ENCODE measurements at regions not wholly inside any gene's neighbourhood (a gene's known extent, or its start where the extent isn't known, plus 50 kb on each side); places are given as distances from the start of the nearest gene placed in this dataset.

- TF ChIP-seq SMC3 (IDR thresholded peaks at IDR 0.05; ENCODE audit: low read depth, low read length) (no peak), RFX5 (IDR thresholded peaks at IDR 0.05; ENCODE audit: low read depth, low read length) (no peak), NFE2L2 (IDR thresholded peaks at IDR 0.05; ENCODE audit: low read depth, low read length) (no peak), ELK1 (IDR thresholded peaks at IDR 0.05; ENCODE audit: borderline replicate concordance, low read depth, low read length) (no peak), CHD1 (IDR thresholded peaks at IDR 0.05; ENCODE audit: low read depth, low read length) (no peak), BHLHE40 (IDR thresholded peaks at IDR 0.05; ENCODE audit: low read depth, low read length) (no peak), FOS (IDR thresholded peaks at IDR 0.05; ENCODE audit: low read depth, low read length) (no peak), CEBPB (IDR thresholded peaks at IDR 0.05; ENCODE audit: low read depth, low read length) (no peak), MAZ (IDR thresholded peaks at IDR 0.05; ENCODE audit: borderline replicate concordance, low read depth, low read length) (no peak), POLR2A (IDR thresholded peaks at IDR 0.05; ENCODE audit: low read depth, low read length) (no peak), MAFK (IDR thresholded peaks at IDR 0.05; ENCODE audit: low read depth, low read length) (no peak), USF2 (IDR thresholded peaks at IDR 0.05; ENCODE audit: low read depth, low read length) (no peak)
- Histone ChIP-seq H4K5ac (ENCODE audit: low read depth, low read length) (no peak overlapping the region), H2AK9ac (replicated peaks; ENCODE audit: low read depth, low read length, poor library complexity) (no peak overlapping the region), H4K20me1 (ENCODE audit: insufficient read depth, low read length) (no peaks in the 10 kb centered on the region), H3K4ac (ENCODE audit: low read depth, low read length) (no peak overlapping the region), H2BK120ac (ENCODE audit: low read depth, low read length) (no peak overlapping the region), H3K56ac (ENCODE audit: extremely low read depth, insufficient read depth, low read length) (no peak overlapping the region), H3K14ac (replicated peaks; ENCODE audit: low read depth, low read length) (no peak overlapping the region), H2BK5ac (ENCODE audit: low read depth, low read length, poor library complexity, severe bottlenecking) (no peak overlapping the region), H2AK5ac (ENCODE audit: low read depth, low read length) (no peak overlapping the region), H3K4me3 (ENCODE audit: insufficient read depth, low read depth, low read length) (no peak overlapping the region), H4K91ac (ENCODE audit: insufficient read depth, low read depth, low read length) (no peak overlapping the region), H4K8ac (ENCODE audit: low read depth in 2 of 2, low read length in 2 of 2) (no peak overlapping the region), H2AFZ (replicated peaks; ENCODE audit: low read length, poor library complexity) (no peak overlapping the region), H3K36me3 (ENCODE audit: control insufficient read depth, insufficient read depth, low read length) (no peaks in the 10 kb centered on the region), H3K79me1 (ENCODE audit: low read depth in 1 of 2, low read length in 2 of 2) (no peaks in the 10 kb centered on the region), H3K9me3 (ENCODE audit: control insufficient read depth, insufficient read depth, low read length) (no peaks in the 10 kb centered on the region), H3K9me1 (ENCODE audit: insufficient read depth, low read length) (no peaks in the 10 kb centered on the region), H3K23ac (ENCODE audit: low read depth, low read length) (no peak overlapping the region), H2BK20ac (ENCODE audit: low read depth, low read length) (no peak overlapping the region), H3K27me3 (ENCODE audit: control insufficient read depth, insufficient read depth, low read length) (no peaks in the 10 kb centered on the region), H3K4me1 (ENCODE audit: control insufficient read depth, insufficient read depth, low read length) (no peaks in the 10 kb centered on the region), H3K9ac (ENCODE audit: low read depth, low read length) (no peak overlapping the region), H2BK15ac (ENCODE audit: low read depth, low read length) (no peak overlapping the region), H3K27ac (ENCODE audit: insufficient read depth, low read length) (no peak overlapping the region), H3K18ac (ENCODE audit: low read depth, low read length) (no peak overlapping the region), H3K4me2 (ENCODE audit: low read depth, low read length) (no peak overlapping the region)
- BruUV-seq (replicated peaks) = no TSS peak
- ChIA-PET POLR2A (ENCODE audit: unreplicated experiment) (no interaction called here), CTCF (interaction anchor here (0.5 kb wide), 1 partner anchor 58 kb away, joined by 8 read pairs; no protein-coding TSS in a partner anchor)
- intact Hi-C loops (cut with micrococcal nuclease) = no loop called here
- DNase-seq (no peak), ATAC-seq (ENCODE audit: low read depth) (no peak)
- in situ Hi-C loops (cut with MboI; ENCODE audit: low sequenced_read_pairs) = no loop called here
- dilution Hi-C loops (cut with HindIII; ENCODE audit: low sequenced_read_pairs, unreplicated experiment) = no loop called here
- WGBS, 2 experiments (ENCODE audit: extremely low coverage in 2 of 2, insufficient read length in 1 of 2) = no CpG with 5 or more reads among the region's 3 CpGs
Measured at GRCh38 chrX:18002791-18003190, 141.7 kb upstream of the RAI2 start.

Measured in IMR-90 (cell line).